WTC11 (cell line): ENCODE measurements at regions not wholly inside any gene's neighbourhood (a gene's known extent, or its start where the extent isn't known, plus 50 kb on each side); places are given as distances from the start of the nearest gene placed in this dataset.

Experiments used
- ARID4B ChIP-seq: sonication (generic); formaldehyde crosslinking; IDR thresholded peaks from 2 replicates; pipeline ENCODE4 v1.8.0; 2023; ENCODE audit warnings: missing genetic modification reagents, mild to moderate bottlenecking, borderline replicate concordance
- ATF2 ChIP-seq: sonication (generic); formaldehyde crosslinking; IDR thresholded peaks from 2 replicates; pipeline ENCODE4 v1.8.1; 2022; ENCODE audit warnings: low read depth, missing genetic modification reagents, borderline replicate concordance
- CREB1 ChIP-seq: sonication (generic); formaldehyde crosslinking; IDR thresholded peaks from 2 replicates; pipeline ENCODE4 v1.8.0; 2023; ENCODE audit warnings: mild to moderate bottlenecking, missing genetic modification reagents
- CREM ChIP-seq: sonication (generic); formaldehyde crosslinking; IDR thresholded peaks from 2 replicates; pipeline ENCODE4 v1.8.1; 2022; ENCODE audit warnings: mild to moderate bottlenecking, missing genetic modification reagents, moderate library complexity
- CTCF ChIP-seq: fragments of 200-600 bp; IDR thresholded peaks from 2 replicates; pipeline ENCODE4 v1.8.0; 2022; ENCODE audit warnings: antibody characterized with exemption
- ELF4 ChIP-seq: sonication (generic); formaldehyde crosslinking; IDR thresholded peaks from 2 replicates; pipeline ENCODE4 v1.8.1; 2022; ENCODE audit warnings: low read depth, mild to moderate bottlenecking, moderate library complexity, missing genetic modification reagents
- IRF2 ChIP-seq: sonication (generic); formaldehyde crosslinking; IDR thresholded peaks from 2 replicates; pipeline ENCODE4 v1.8.0; 2022; ENCODE audit warnings: low read depth, missing genetic modification reagents, borderline replicate concordance
- KAT7 ChIP-seq: sonication (generic); formaldehyde crosslinking; IDR thresholded peaks from 2 replicates; pipeline ENCODE4 v1.8.1; 2023; ENCODE audit warnings: missing genetic modification reagents, mild to moderate bottlenecking, borderline replicate concordance
- TCF7 ChIP-seq: sonication (generic); formaldehyde crosslinking; IDR thresholded peaks from 2 replicates; pipeline ENCODE4 v1.8.0; 2022; ENCODE audit warnings: mild to moderate bottlenecking, low read depth, missing genetic modification reagents, moderate library complexity
- USF1 ChIP-seq: sonication (generic); formaldehyde crosslinking; IDR thresholded peaks from 2 replicates; pipeline ENCODE4 v1.8.0; 2022; ENCODE audit warnings: mild to moderate bottlenecking, missing genetic modification reagents
- USF2 ChIP-seq: sonication (generic); formaldehyde crosslinking; IDR thresholded peaks from 2 replicates; pipeline ENCODE4 v1.8.1; 2023; ENCODE audit warnings: mild to moderate bottlenecking, missing genetic modification reagents, moderate library complexity
- ZNF416 ChIP-seq: fragments of 250-450 bp; sonication (Bioruptor Pico); IDR thresholded peaks from 2 replicates; pipeline ENCODE4 v1.9.0; 2021; ENCODE audit warnings: mild to moderate bottlenecking, inconsistent platforms

GRCh38 chr12:107855471-107855870 lies 81.0 kb downstream of the ASCL4 start:
- TF ChIP-seq CTCF (no peak), USF2 (CRISPR knock-in tag) (no peak), KAT7 (CRISPR knock-in tag) (no peak), ELF4 (CRISPR knock-in tag) (no peak), ARID4B (no peak), IRF2 (CRISPR knock-in tag) (no peak), USF1 (CRISPR knock-in tag) (no peak), ZNF416 (no peak), CREB1 (CRISPR knock-in tag) (no peak), CREM (CRISPR knock-in tag) (no peak), ATF2 (CRISPR knock-in tag) (no peak), TCF7 (CRISPR knock-in tag) (no peak)
